Activated CD8-positive, alpha-beta memory T cell treated with anti-CD3 and anti-CD28 coated beads, Interleukin-2, amount 10 ng/mL, durations not matched to agents 7 days and 5 days (primary cell): ENCODE measurements at regions not wholly inside any gene's neighbourhood (a gene's known extent, or its start where the extent isn't known, plus 50 kb on each side); places are given as distances from the start of the nearest gene placed in this dataset.

Experiments used
- ATAC-seq: fragments of 150-1000 bp; cut with Tn5 transposase; one replicate; pipeline ENCODE4 v1.10.0; 2021; ENCODE audit warnings: moderate library complexity
- CTCF ChIA-PET: fragments of 350-600 bp; sonication (Branson Sonifier 250); formaldehyde crosslinking; loops from one replicate; lab custom pipeline; 2021; ENCODE audit warnings: antibody characterized with exemption; lab: Charles Lee
- DNase-seq: peaks from one replicate; pipeline ENCODE4 v3.0.0-alpha.2; 2020
- H3K27ac Mint-ChIP-seq: one replicate; pipeline ENCODE4 v1.8.0; 2021; ENCODE audit warnings: mild to moderate bottlenecking, mixed read lengths
- H3K27me3 Mint-ChIP-seq: one replicate; pipeline ENCODE4 v1.8.0; 2021; ENCODE audit warnings: mixed read lengths
- H3K36me3 Mint-ChIP-seq: one replicate; pipeline ENCODE4 v1.8.0; 2021; ENCODE audit warnings: mild to moderate bottlenecking, mixed read lengths
- H3K4me1 Mint-ChIP-seq: one replicate; pipeline ENCODE4 v1.8.0; 2021; ENCODE audit warnings: mixed read lengths
- H3K4me3 Mint-ChIP-seq: one replicate; pipeline ENCODE4 v1.8.0; 2021; ENCODE audit warnings: mild to moderate bottlenecking, moderate library complexity, mixed read lengths
- H3K9me3 Mint-ChIP-seq: one replicate; pipeline ENCODE4 v1.8.0; 2022; ENCODE audit warnings: low read depth, mixed read lengths

DNA sequence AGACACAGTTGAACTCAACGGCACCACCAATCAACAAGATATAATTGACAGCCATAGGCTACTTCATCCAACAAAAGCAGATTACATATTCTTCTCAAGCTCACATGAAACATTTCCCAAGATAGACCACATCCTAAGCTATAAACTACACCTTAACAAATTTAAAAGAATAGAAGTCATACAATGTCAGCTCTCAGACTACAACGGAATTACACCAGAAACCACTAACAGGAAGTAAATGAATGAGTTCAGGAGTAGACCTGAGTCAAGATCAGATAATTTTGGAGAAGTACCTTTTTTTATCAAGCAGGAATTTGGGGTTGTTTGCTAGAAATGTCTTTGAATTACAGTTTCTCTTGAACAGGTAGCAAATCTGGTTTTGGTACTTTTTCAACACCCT is 237.8 kb downstream of the TBX18 start:
- CTCF ChIA-PET = no interaction called here
- Mint-ChIP-seq H3K27me3 (no peaks in the 10 kb centered on the region), H3K27ac (no peak overlapping the region), H3K4me3 (no peak overlapping the region), H3K9me3 (no peaks in the 10 kb centered on the region), H3K36me3 (no peaks in the 10 kb centered on the region), H3K4me1 (no peaks in the 10 kb centered on the region)
- ATAC-seq (no peak), DNase-seq (no peak)

DNA sequence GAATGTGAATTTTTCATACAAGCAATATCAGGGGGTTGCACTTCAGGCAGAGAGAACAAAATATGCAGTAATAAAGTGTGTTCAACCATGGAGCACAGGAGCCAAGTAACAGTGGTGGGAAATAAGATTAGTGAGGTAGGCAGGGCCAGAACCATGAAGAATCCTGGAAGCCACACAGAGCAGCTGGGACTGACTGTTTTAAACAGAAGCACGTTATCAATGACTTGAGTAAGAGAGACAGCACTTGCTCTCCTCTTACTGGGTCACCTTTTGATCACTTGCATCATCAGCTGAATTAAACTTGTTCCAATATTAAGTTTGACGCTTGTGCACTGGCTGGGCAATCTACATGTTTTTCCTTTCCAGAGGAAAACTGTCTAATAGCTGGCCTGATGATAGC is 238.5 kb downstream of the TBX18 start:
- CTCF ChIA-PET = no interaction called here
- no peak overlapping the region for H3K4me3 Mint-ChIP-seq
- H3K27me3 Mint-ChIP-seq = no peaks in the 10 kb centered on the region
- no peak overlapping the region for H3K27ac Mint-ChIP-seq
- no peaks in the 10 kb centered on the region for H3K9me3 Mint-ChIP-seq
- H3K4me1 Mint-ChIP-seq = no peaks in the 10 kb centered on the region
- DNase-seq (no peak), ATAC-seq (no peak)
- no peaks in the 10 kb centered on the region for H3K36me3 Mint-ChIP-seq

DNA sequence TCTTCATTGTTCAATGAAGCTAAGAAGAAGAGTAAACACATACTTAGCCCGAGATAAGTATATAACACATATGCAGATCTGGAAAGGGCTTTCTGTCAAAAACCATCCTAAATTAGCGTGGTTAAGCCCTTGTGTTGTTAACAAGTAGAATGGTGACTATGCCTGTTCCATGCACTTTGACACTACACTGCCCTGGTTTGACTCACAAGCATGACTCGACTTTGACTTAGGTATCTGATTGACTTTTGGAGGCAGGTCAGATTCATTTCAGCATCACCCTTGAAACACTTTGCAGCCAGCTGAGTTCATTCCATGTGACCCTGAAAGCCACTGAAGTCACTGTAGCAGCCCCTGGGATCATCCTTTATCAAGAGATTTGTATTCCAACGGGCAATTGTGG is 239.8 kb downstream of the TBX18 start:
- no peaks in the 10 kb centered on the region for H3K36me3 Mint-ChIP-seq
- H3K4me3 Mint-ChIP-seq = no peak overlapping the region
- CTCF ChIA-PET = no interaction called here
- H3K4me1 Mint-ChIP-seq = no peaks in the 10 kb centered on the region
- ATAC-seq = no peak
- no peak overlapping the region for H3K27ac Mint-ChIP-seq
- H3K27me3 Mint-ChIP-seq = no peaks in the 10 kb centered on the region
- no peaks in the 10 kb centered on the region for H3K9me3 Mint-ChIP-seq
- DNase-seq = no peak

GRCh38 chr6:84522135-84522549 is 242.3 kb downstream of the TBX18 start:
- no peaks in the 10 kb centered on the region for H3K36me3 Mint-ChIP-seq
- H3K9me3 Mint-ChIP-seq = no peaks in the 10 kb centered on the region
- CTCF ChIA-PET = no interaction called here
- no peaks in the 10 kb centered on the region for H3K4me1 Mint-ChIP-seq
- H3K27ac Mint-ChIP-seq = no peak overlapping the region
- H3K27me3 Mint-ChIP-seq = no peaks in the 10 kb centered on the region
- ATAC-seq (no peak), DNase-seq (no peak)
- no peak overlapping the region for H3K4me3 Mint-ChIP-seq

DNA sequence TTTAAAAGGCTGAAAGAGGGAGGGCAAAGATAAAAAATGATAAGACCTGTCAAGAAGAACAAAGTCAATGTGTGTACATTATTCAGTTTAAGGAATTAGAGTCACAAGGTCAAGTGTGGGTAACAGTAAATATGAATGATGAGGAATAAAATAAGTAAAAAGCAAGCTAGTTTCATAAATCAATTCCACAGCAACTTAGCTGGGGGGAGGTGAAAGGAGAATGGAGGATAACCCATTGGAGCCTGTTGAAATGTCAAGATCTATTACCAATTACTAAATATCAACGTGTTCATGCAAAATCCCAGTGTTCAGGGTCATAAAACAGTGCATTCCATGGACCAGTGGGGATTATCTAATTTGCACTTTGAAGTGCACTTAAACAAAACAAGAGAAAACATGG is 242.9 kb downstream of the TBX18 start:
- Mint-ChIP-seq H3K27ac (no peak overlapping the region), H3K9me3 (no peaks in the 10 kb centered on the region), H3K4me1 (no peaks in the 10 kb centered on the region), H3K27me3 (no peaks in the 10 kb centered on the region), H3K4me3 (no peak overlapping the region), H3K36me3 (no peaks in the 10 kb centered on the region)
- CTCF ChIA-PET = no interaction called here
- ATAC-seq (no peak), DNase-seq (no peak)

DNA sequence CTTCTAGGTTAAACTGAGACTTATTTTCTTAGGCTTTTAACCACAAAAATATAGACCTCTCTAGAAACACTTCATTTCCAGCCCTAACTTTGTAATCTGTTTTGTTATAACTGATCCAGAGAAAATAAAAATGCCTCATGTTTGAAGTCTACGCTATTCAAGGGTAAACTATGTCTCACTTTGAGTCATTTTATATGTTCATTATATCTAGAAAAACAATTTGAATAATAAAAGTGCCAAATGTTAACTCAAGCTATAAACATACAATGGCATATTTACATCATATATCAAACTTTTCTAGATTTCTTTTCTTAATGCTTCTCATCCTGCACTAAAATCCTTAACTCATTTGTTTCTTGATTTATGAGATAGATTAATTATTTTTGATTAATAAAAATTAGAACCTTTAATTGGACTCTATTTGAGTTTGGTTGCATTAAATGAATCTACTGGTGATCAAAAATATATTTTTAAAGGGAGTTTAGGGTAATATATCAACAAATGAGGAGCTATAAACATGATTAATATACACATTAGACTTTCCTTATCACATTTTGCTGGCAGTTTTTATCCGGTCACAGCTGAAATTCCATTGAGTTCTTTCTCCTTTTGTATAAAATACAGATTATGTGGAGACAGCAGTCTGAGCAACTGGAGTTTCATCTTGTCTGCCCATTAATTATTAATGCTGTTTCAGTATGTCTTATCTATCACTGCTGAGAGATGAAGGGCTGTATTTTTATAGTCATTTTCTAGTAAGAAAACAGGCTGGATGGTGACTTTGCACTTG is 246.5 kb downstream of the TBX18 start:
- Mint-ChIP-seq H3K27ac (no peak overlapping the region), H3K4me1 (no peaks in the 10 kb centered on the region), H3K9me3 (no peaks in the 10 kb centered on the region), H3K36me3 (no peaks in the 10 kb centered on the region), H3K4me3 (no peak overlapping the region), H3K27me3 (no peaks in the 10 kb centered on the region)
- no peak for DNase-seq
- no peak for ATAC-seq
- CTCF ChIA-PET = interaction anchor here (1.2 kb wide), 1 partner anchor 15 kb away, joined by 3 read pairs; no protein-coding TSS in a partner anchor

GRCh38 chr6:84516154-84516553 is 248.2 kb downstream of the TBX18 start:
- no peak overlapping the region for H3K4me3 Mint-ChIP-seq
- no peaks in the 10 kb centered on the region for H3K4me1 Mint-ChIP-seq
- no peak overlapping the region for H3K27ac Mint-ChIP-seq
- H3K36me3 Mint-ChIP-seq = no peaks in the 10 kb centered on the region
- no peaks in the 10 kb centered on the region for H3K27me3 Mint-ChIP-seq
- DNase-seq (no peak), ATAC-seq (no peak)
- H3K9me3 Mint-ChIP-seq = no peaks in the 10 kb centered on the region
- CTCF ChIA-PET = no interaction called here

- Mint-ChIP-seq H3K4me1 (no peaks in the 10 kb centered on the region), H3K27ac (no peak overlapping the region), H3K36me3 (no peaks in the 10 kb centered on the region), H3K9me3 (no peaks in the 10 kb centered on the region), H3K4me3 (no peak overlapping the region), H3K27me3 (no peaks in the 10 kb centered on the region)
- CTCF ChIA-PET = no interaction called here
- ATAC-seq (no peak), DNase-seq (no peak)
Measured at GRCh38 chr6:84515067-84515466, 249.3 kb downstream of the TBX18 start.

- no peaks in the 10 kb centered on the region for H3K27me3 Mint-ChIP-seq
- DNase-seq (no peak), ATAC-seq (no peak)
- no peaks in the 10 kb centered on the region for H3K9me3 Mint-ChIP-seq
- no peak overlapping the region for H3K4me3 Mint-ChIP-seq
- H3K4me1 Mint-ChIP-seq = no peaks in the 10 kb centered on the region
- CTCF ChIA-PET = no interaction called here
- H3K36me3 Mint-ChIP-seq = no peaks in the 10 kb centered on the region
- H3K27ac Mint-ChIP-seq = no peak overlapping the region
Measured at GRCh38 chr6:84514089-84514971, 250.1 kb downstream of the TBX18 start.

- H3K27ac Mint-ChIP-seq = no peak overlapping the region
- H3K4me3 Mint-ChIP-seq = no peak overlapping the region
- CTCF ChIA-PET = interaction anchor here (1.4 kb wide), 1 partner anchor 21 kb away, joined by 3 read pairs; no protein-coding TSS in a partner anchor
- no peaks in the 10 kb centered on the region for H3K27me3 Mint-ChIP-seq
- no peaks in the 10 kb centered on the region for H3K4me1 Mint-ChIP-seq
- H3K36me3 Mint-ChIP-seq = no peaks in the 10 kb centered on the region
- ATAC-seq (no peak), DNase-seq (no peak)
- H3K9me3 Mint-ChIP-seq = no peaks in the 10 kb centered on the region
Measured at GRCh38 chr6:84512391-84512790, 252.0 kb downstream of the TBX18 start.

DNA sequence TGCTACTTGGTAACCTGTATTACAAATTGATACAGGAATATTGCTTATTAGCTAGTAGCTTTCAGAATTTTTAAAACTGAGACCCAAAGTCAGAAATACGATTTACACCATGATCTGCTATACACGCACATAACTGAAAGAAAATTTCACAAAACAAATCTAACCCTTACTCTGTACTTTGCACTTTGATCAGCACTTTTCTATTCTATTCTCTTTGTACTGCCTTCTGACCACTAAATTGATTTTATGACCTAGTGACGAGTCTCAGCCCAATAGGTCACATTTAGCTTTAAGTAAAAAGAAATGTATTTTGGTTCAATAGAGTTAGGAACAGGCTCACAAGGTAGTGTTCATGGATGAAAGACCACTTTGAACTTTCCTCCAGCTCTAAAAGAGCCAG is 252.5 kb downstream of the TBX18 start:
- Mint-ChIP-seq H3K36me3 (no peaks in the 10 kb centered on the region), H3K9me3 (no peaks in the 10 kb centered on the region), H3K4me3 (no peak overlapping the region), H3K27me3 (no peaks in the 10 kb centered on the region), H3K27ac (no peak overlapping the region), H3K4me1 (no peaks in the 10 kb centered on the region)
- ATAC-seq (no peak), DNase-seq (no peak)
- CTCF ChIA-PET = interaction anchor here (1.4 kb wide), 1 partner anchor 21 kb away, joined by 3 read pairs; no protein-coding TSS in a partner anchor

DNA sequence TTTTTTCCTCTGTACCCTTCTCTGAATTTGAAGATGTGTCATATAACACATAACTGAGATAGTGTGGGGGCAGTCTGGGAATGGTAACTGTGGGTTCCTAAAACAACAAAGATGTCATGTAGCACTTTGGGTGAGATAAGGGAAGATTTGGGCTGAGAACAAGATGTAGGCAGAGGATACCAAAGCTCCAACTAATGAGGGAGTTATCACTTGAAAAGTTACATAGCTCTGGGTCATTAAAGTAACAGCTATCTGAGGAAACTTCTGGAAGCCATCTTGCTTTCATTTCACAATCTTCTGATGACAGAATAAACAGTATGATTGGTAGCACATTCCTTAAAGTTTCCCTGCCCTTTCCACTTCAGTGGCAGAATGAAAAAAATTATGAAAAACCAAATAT is 255.4 kb downstream of the TBX18 start:
- no peaks in the 10 kb centered on the region for H3K36me3 Mint-ChIP-seq
- H3K9me3 Mint-ChIP-seq = peaks cover 4% of the 10 kb centered on the region
- DNase-seq (no peak), ATAC-seq (no peak)
- H3K4me3 Mint-ChIP-seq = no peak overlapping the region
- H3K27ac Mint-ChIP-seq = no peak overlapping the region
- no peaks in the 10 kb centered on the region for H3K4me1 Mint-ChIP-seq
- no peaks in the 10 kb centered on the region for H3K27me3 Mint-ChIP-seq
- CTCF ChIA-PET = no interaction called here

- no peak for DNase-seq
- ATAC-seq = no peak
- peaks cover 4% of the 10 kb centered on the region for H3K9me3 Mint-ChIP-seq
- no peaks in the 10 kb centered on the region for H3K36me3 Mint-ChIP-seq
- CTCF ChIA-PET = no interaction called here
- H3K27ac Mint-ChIP-seq = no peak overlapping the region
- H3K4me3 Mint-ChIP-seq = no peak overlapping the region
- H3K4me1 Mint-ChIP-seq = no peaks in the 10 kb centered on the region
- no peaks in the 10 kb centered on the region for H3K27me3 Mint-ChIP-seq
Measured at GRCh38 chr6:84508334-84508733, 256.1 kb downstream of the TBX18 start.

GRCh38 chr6:84504025-84504424 is 260.4 kb downstream of the TBX18 start:
- Mint-ChIP-seq H3K27me3 (no peaks in the 10 kb centered on the region), H3K9me3 (peaks cover 10% of the 10 kb centered on the region), H3K36me3 (no peaks in the 10 kb centered on the region), H3K4me3 (no peak overlapping the region), H3K4me1 (no peaks in the 10 kb centered on the region), H3K27ac (no peak overlapping the region)
- ATAC-seq (no peak), DNase-seq (no peak)
- CTCF ChIA-PET = no interaction called here
